ENCODE measurements at regions not wholly inside any gene's neighbourhood (a gene's known extent, or its start where the extent isn't known, plus 50 kb on each side); places are given as distances from the start of the nearest gene placed in this dataset.

GRCh38 chr7:52708846-52709245, 326.6 kb upstream of the POM121L12 start:
- no peaks in the 10 kb centered on the region for H3K4me1 ChIP-seq (ENCODE audit: control insufficient read depth, insufficient read depth, low read length)
- H3K36me3 ChIP-seq (ENCODE audit: control insufficient read depth, insufficient read depth, low read length): no peaks in the 10 kb centered on the region
- H3K9ac ChIP-seq (ENCODE audit: low read length): no peak overlapping the region
- peaks cover 4% of the 10 kb centered on the region; the same call in 1 of the 2 replicates for H3K9me3 ChIP-seq (ENCODE audit: control insufficient read depth, insufficient read depth, low read depth, low read length)
- H3K27me3 ChIP-seq (ENCODE audit: control insufficient read depth, insufficient read depth, low read length): no peaks in the 10 kb centered on the region
- H3K4me3 ChIP-seq (ENCODE audit: low read depth, low read length): no peak overlapping the region
- H3K27ac ChIP-seq (ENCODE audit: low read depth, low read length): no peak overlapping the region

GRCh38 chr7:52705768-52706167, 329.7 kb upstream of the POM121L12 start:
- H3K4me3 ChIP-seq (ENCODE audit: low read depth, low read length): no peak overlapping the region
- no peak overlapping the region for H3K27ac ChIP-seq (ENCODE audit: low read depth, low read length)
- no peaks in the 10 kb centered on the region for H3K4me1 ChIP-seq (ENCODE audit: control insufficient read depth, insufficient read depth, low read length)
- peaks cover 4% of the 10 kb centered on the region; the same call in 1 of the 2 replicates for H3K9me3 ChIP-seq (ENCODE audit: control insufficient read depth, insufficient read depth, low read depth, low read length)
- no peaks in the 10 kb centered on the region for H3K36me3 ChIP-seq (ENCODE audit: control insufficient read depth, insufficient read depth, low read length)
- H3K27me3 ChIP-seq (ENCODE audit: control insufficient read depth, insufficient read depth, low read length): no peaks in the 10 kb centered on the region
- no peak overlapping the region for H3K9ac ChIP-seq (ENCODE audit: low read length)

- H3K4me1 ChIP-seq (ENCODE audit: control insufficient read depth, insufficient read depth, low read length): peaks cover 10% of the 10 kb centered on the region; the same call in 1 of the 2 replicates
- no peak overlapping the region for H3K4me3 ChIP-seq (ENCODE audit: low read depth, low read length)
- no peak overlapping the region for H3K9ac ChIP-seq (ENCODE audit: low read length)
- H3K27ac ChIP-seq (ENCODE audit: low read depth, low read length): no peak overlapping the region
- H3K36me3 ChIP-seq (ENCODE audit: control insufficient read depth, insufficient read depth, low read length): no peaks in the 10 kb centered on the region
- peaks cover 9% of the 10 kb centered on the region for H3K9me3 ChIP-seq (ENCODE audit: control insufficient read depth, insufficient read depth, low read depth, low read length)
- no peaks in the 10 kb centered on the region for H3K27me3 ChIP-seq (ENCODE audit: control insufficient read depth, insufficient read depth, low read length)
These were observed 335.1 kb upstream of the POM121L12 start for GRCh38 chr7:52700349-52700748.

GRCh38 chr7:52695973-52696595, 339.3 kb upstream of the POM121L12 start:
- no peaks in the 10 kb centered on the region for H3K27me3 ChIP-seq (ENCODE audit: control insufficient read depth, insufficient read depth, low read length)
- no peak overlapping the region for H3K4me3 ChIP-seq (ENCODE audit: low read depth, low read length)
- no peaks in the 10 kb centered on the region for H3K36me3 ChIP-seq (ENCODE audit: control insufficient read depth, insufficient read depth, low read length)
- peaks cover 9% of the 10 kb centered on the region for H3K9me3 ChIP-seq (ENCODE audit: control insufficient read depth, insufficient read depth, low read depth, low read length)
- H3K4me1 ChIP-seq (ENCODE audit: control insufficient read depth, insufficient read depth, low read length): peaks cover 10% of the 10 kb centered on the region; the same call in 1 of the 2 replicates
- no peak overlapping the region for H3K9ac ChIP-seq (ENCODE audit: low read length)
- H3K27ac ChIP-seq (ENCODE audit: low read depth, low read length): peak overlapping the region; percentile 72

- no peaks in the 10 kb centered on the region for H3K9me3 ChIP-seq (ENCODE audit: control insufficient read depth, insufficient read depth, low read depth, low read length)
- no peak overlapping the region for H3K4me3 ChIP-seq (ENCODE audit: low read depth, low read length)
- no peak overlapping the region for H3K27ac ChIP-seq (ENCODE audit: low read depth, low read length)
- H3K4me1 ChIP-seq (ENCODE audit: control insufficient read depth, insufficient read depth, low read length): peaks cover 8% of the 10 kb centered on the region; the same call in 1 of the 2 replicates
- no peaks in the 10 kb centered on the region for H3K27me3 ChIP-seq (ENCODE audit: control insufficient read depth, insufficient read depth, low read length)
- no peaks in the 10 kb centered on the region for H3K36me3 ChIP-seq (ENCODE audit: control insufficient read depth, insufficient read depth, low read length)
- no peak overlapping the region for H3K9ac ChIP-seq (ENCODE audit: low read length)
These were observed 344.2 kb upstream of the POM121L12 start for GRCh38 chr7:52691257-52691656.

- no peaks in the 10 kb centered on the region for H3K36me3 ChIP-seq (ENCODE audit: control insufficient read depth, insufficient read depth, low read length)
- no peak overlapping the region for H3K27ac ChIP-seq (ENCODE audit: low read depth, low read length)
- H3K9ac ChIP-seq (ENCODE audit: low read length): no peak overlapping the region
- H3K9me3 ChIP-seq (ENCODE audit: control insufficient read depth, insufficient read depth, low read depth, low read length): no peaks in the 10 kb centered on the region
- no peaks in the 10 kb centered on the region for H3K4me1 ChIP-seq (ENCODE audit: control insufficient read depth, insufficient read depth, low read length)
- no peaks in the 10 kb centered on the region for H3K27me3 ChIP-seq (ENCODE audit: control insufficient read depth, insufficient read depth, low read length)
- no peak overlapping the region for H3K4me3 ChIP-seq (ENCODE audit: low read depth, low read length)
These were observed 345.5 kb upstream of the POM121L12 start for GRCh38 chr7:52689912-52690311.

- no peaks in the 10 kb centered on the region for H3K36me3 ChIP-seq (ENCODE audit: control insufficient read depth, insufficient read depth, low read length)
- no peak overlapping the region for H3K9ac ChIP-seq (ENCODE audit: low read length)
- H3K27me3 ChIP-seq (ENCODE audit: control insufficient read depth, insufficient read depth, low read length): no peaks in the 10 kb centered on the region
- no peaks in the 10 kb centered on the region for H3K4me1 ChIP-seq (ENCODE audit: control insufficient read depth, insufficient read depth, low read length)
- no peak overlapping the region for H3K27ac ChIP-seq (ENCODE audit: low read depth, low read length)
- no peaks in the 10 kb centered on the region for H3K9me3 ChIP-seq (ENCODE audit: control insufficient read depth, insufficient read depth, low read depth, low read length)
- H3K4me3 ChIP-seq (ENCODE audit: low read depth, low read length): no peak overlapping the region
These were observed 350.1 kb upstream of the POM121L12 start for GRCh38 chr7:52685333-52685732.

- Histone ChIP-seq H3K9ac (ENCODE audit: low read length) (no peak overlapping the region), H3K4me1 (ENCODE audit: control insufficient read depth, insufficient read depth, low read length) (no peaks in the 10 kb centered on the region), H3K4me3 (ENCODE audit: low read depth, low read length) (no peak overlapping the region), H3K9me3 (ENCODE audit: control insufficient read depth, insufficient read depth, low read depth, low read length) (no peaks in the 10 kb centered on the region), H3K27ac (ENCODE audit: low read depth, low read length) (no peak overlapping the region), H3K36me3 (ENCODE audit: control insufficient read depth, insufficient read depth, low read length) (no peaks in the 10 kb centered on the region), H3K27me3 (ENCODE audit: control insufficient read depth, insufficient read depth, low read length) (no peaks in the 10 kb centered on the region)
These were observed 351.0 kb upstream of the POM121L12 start for GRCh38 chr7:52684388-52684787.

GRCh38 chr7:52682993-52683392, 352.4 kb upstream of the POM121L12 start:
- no peaks in the 10 kb centered on the region for H3K4me1 ChIP-seq (ENCODE audit: control insufficient read depth, insufficient read depth, low read length)
- H3K9ac ChIP-seq (ENCODE audit: low read length): no peak overlapping the region
- H3K4me3 ChIP-seq (ENCODE audit: low read depth, low read length): no peak overlapping the region
- H3K9me3 ChIP-seq (ENCODE audit: control insufficient read depth, insufficient read depth, low read depth, low read length): peaks cover 5% of the 10 kb centered on the region; the same call in 1 of the 2 replicates
- H3K27me3 ChIP-seq (ENCODE audit: control insufficient read depth, insufficient read depth, low read length): no peaks in the 10 kb centered on the region
- H3K36me3 ChIP-seq (ENCODE audit: control insufficient read depth, insufficient read depth, low read length): no peaks in the 10 kb centered on the region
- no peak overlapping the region for H3K27ac ChIP-seq (ENCODE audit: low read depth, low read length)

GRCh38 chr7:52670608-52671225, 364.7 kb upstream of the POM121L12 start:
- Histone ChIP-seq H3K27me3 (ENCODE audit: control insufficient read depth, insufficient read depth, low read length) (no peaks in the 10 kb centered on the region), H3K4me1 (ENCODE audit: control insufficient read depth, insufficient read depth, low read length) (peaks cover 3% of the 10 kb centered on the region; the same call in 1 of the 2 replicates), H3K9me3 (ENCODE audit: control insufficient read depth, insufficient read depth, low read depth, low read length) (no peaks in the 10 kb centered on the region), H3K27ac (ENCODE audit: low read depth, low read length) (no peak overlapping the region), H3K36me3 (ENCODE audit: control insufficient read depth, insufficient read depth, low read length) (no peaks in the 10 kb centered on the region), H3K9ac (ENCODE audit: low read length) (no peak overlapping the region), H3K4me3 (ENCODE audit: low read depth, low read length) (no peak overlapping the region)

- Histone ChIP-seq H3K4me1 (ENCODE audit: control insufficient read depth, insufficient read depth, low read length) (peaks cover 3% of the 10 kb centered on the region; the same call in 1 of the 2 replicates), H3K36me3 (ENCODE audit: control insufficient read depth, insufficient read depth, low read length) (no peaks in the 10 kb centered on the region), H3K27ac (ENCODE audit: low read depth, low read length) (no peak overlapping the region), H3K4me3 (ENCODE audit: low read depth, low read length) (no peak overlapping the region), H3K9ac (ENCODE audit: low read length) (no peak overlapping the region), H3K27me3 (ENCODE audit: control insufficient read depth, insufficient read depth, low read length) (no peaks in the 10 kb centered on the region), H3K9me3 (ENCODE audit: control insufficient read depth, insufficient read depth, low read depth, low read length) (no peaks in the 10 kb centered on the region)
These were observed 366.4 kb upstream of the POM121L12 start for GRCh38 chr7:52669031-52669430.
